PC-9 (cell line): ENCODE measurements at regions not wholly inside any gene's neighbourhood (a gene's known extent, or its start where the extent isn't known, plus 50 kb on each side); places are given as distances from the start of the nearest gene placed in this dataset.

ENCODE experiments used
- BruUV-seq: library from RNA; stranded (reverse); fragments of 400-500 nt; replicated peaks from 2 replicates; lab custom pipeline; 2021; lab: Mats Ljungman, UMichigan
- CTCF ChIA-PET: fragments of 300-600 bp; sonication (Branson Sonifier 250); formaldehyde crosslinking; loops from one replicate; lab custom pipeline; 2022; ENCODE audit warnings: antibody characterized with exemption; lab: Charles Lee
- POLR2A ChIA-PET: fragments of 300-600 bp; sonication (Branson Sonifier 250); formaldehyde crosslinking; loops from one replicate; lab custom pipeline; 2022; ENCODE audit warnings: antibody characterized with exemption; ENCODE audit not compliant: unreplicated experiment; lab: Charles Lee
- DNase-seq, 2 experiments: peaks; one replicate each; pipeline versions ENCODE4 v3.0.0 to v3.0.0-alpha.2; 2015 to 2022; ENCODE audit warnings: mixed read lengths in 1 of 2
- H2AFZ ChIP-seq: fragments of 200-600 bp; sonication (generic); 2 replicates; pipeline ENCODE4 v1.8.1; 2017; ENCODE audit warnings: antibody characterized with exemption
- H3F3A ChIP-seq: fragments of 200-600 bp; sonication (generic); 2 replicates; pipeline ENCODE4 v1.8.1; 2017; ENCODE audit warnings: antibody characterized with exemption, mild to moderate bottlenecking, low read depth; ENCODE audit not compliant: insufficient read depth
- H3K27ac ChIP-seq: fragments of 200-600 bp; sonication (generic); 2 replicates; pipeline ENCODE4 v1.6.1; 2016; ENCODE audit warnings: mixed run types
- H3K27me3 ChIP-seq: fragments of 200-600 bp; sonication (generic); 2 replicates; pipeline ENCODE4 v1.6.1; 2016; ENCODE audit warnings: low read depth, mixed run types; ENCODE audit not compliant: insufficient read depth
- H3K36me3 ChIP-seq: fragments of 200-600 bp; sonication (generic); 2 replicates; pipeline ENCODE4 v1.6.1; 2016; ENCODE audit warnings: low read depth, mixed run types
- H3K4me1 ChIP-seq: fragments of 200-600 bp; sonication (generic); replicated peaks from 2 replicates; pipeline ENCODE4 v1.6.1; 2016; ENCODE audit warnings: mixed run types; ENCODE audit not compliant: insufficient read depth
- H3K4me2 ChIP-seq: fragments of 200-600 bp; sonication (generic); 2 replicates; pipeline ENCODE4 v1.6.1; 2017; ENCODE audit warnings: mixed run types
- H3K4me3 ChIP-seq: fragments of 200-600 bp; sonication (generic); 2 replicates; pipeline ENCODE4 v1.6.1; 2016; ENCODE audit warnings: mixed run types
- H3K79me2 ChIP-seq: fragments of 200-600 bp; sonication (generic); 2 replicates; pipeline ENCODE4 v1.6.1; 2017; ENCODE audit warnings: low read depth, mixed run types
- H3K9me2 ChIP-seq: fragments of 200-600 bp; sonication (generic); 2 replicates; pipeline ENCODE4 v1.8.1; 2017; ENCODE audit warnings: mild to moderate bottlenecking; ENCODE audit not compliant: insufficient read depth
- H3K9me3 ChIP-seq: fragments of 200-600 bp; sonication (generic); 2 replicates; pipeline ENCODE4 v1.8.1; 2016; ENCODE audit warnings: low read depth; ENCODE audit not compliant: insufficient read depth
- H4K20me1 ChIP-seq: fragments of 200-600 bp; sonication (generic); 2 replicates; pipeline ENCODE4 v1.8.1; 2017; ENCODE audit not compliant: insufficient read depth
- EZH2 ChIP-seq: fragments of 200-600 bp; sonication (generic); IDR thresholded peaks from 2 replicates; pipeline ENCODE4 v1.8.0; 2017; ENCODE audit warnings: antibody characterized with exemption, low read depth
- intact Hi-C: fragments of 100-400 bp; cut with micrococcal nuclease; formaldehyde crosslinking; loops from one replicate; pipeline ENCODE4 v1.10.0; 2022; ENCODE audit not compliant: unreplicated experiment
- TF ChIP-seq, protein P1 (sequence below): fragments of 200-600 bp; sonication (generic); conservative IDR thresholded peaks from 2 replicates; pipeline ENCODE4 v1.6.1; 2017; ENCODE audit warnings: mixed run types, antibody characterized with exemption, mild to moderate bottlenecking, moderate library complexity

DNA sequence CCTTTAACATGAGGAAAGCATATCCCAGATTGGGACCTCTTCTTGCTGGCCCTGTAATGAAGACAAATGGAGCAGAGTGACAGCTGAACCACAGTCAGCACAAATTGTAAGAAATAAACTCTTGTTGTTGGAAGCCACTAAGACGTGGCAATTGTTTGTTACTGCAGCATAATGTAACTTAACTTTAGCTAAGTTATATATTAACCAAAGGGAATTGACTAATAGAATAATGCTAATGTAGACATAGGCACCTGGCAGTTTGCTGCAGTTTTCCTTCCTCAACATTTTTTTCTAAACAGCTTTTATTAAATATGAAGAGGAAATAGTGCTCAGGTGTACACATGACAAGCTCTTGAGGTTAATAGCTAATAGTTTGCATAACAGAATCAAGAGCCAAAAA, 300.7 kb upstream of the SLC30A5 start:
- H3K9me3 ChIP-seq = no peaks in the 10 kb centered on the region
- H3F3A ChIP-seq = no peaks in the 10 kb centered on the region
- no peaks in the 10 kb centered on the region for H3K4me1 ChIP-seq
- no peak overlapping the region for H3K4me3 ChIP-seq
- H3K79me2 ChIP-seq = no peaks in the 10 kb centered on the region
- no peak overlapping the region for H3K27ac ChIP-seq
- no peaks in the 10 kb centered on the region for H3K36me3 ChIP-seq
- TF ChIP-seq, protein P1, sequence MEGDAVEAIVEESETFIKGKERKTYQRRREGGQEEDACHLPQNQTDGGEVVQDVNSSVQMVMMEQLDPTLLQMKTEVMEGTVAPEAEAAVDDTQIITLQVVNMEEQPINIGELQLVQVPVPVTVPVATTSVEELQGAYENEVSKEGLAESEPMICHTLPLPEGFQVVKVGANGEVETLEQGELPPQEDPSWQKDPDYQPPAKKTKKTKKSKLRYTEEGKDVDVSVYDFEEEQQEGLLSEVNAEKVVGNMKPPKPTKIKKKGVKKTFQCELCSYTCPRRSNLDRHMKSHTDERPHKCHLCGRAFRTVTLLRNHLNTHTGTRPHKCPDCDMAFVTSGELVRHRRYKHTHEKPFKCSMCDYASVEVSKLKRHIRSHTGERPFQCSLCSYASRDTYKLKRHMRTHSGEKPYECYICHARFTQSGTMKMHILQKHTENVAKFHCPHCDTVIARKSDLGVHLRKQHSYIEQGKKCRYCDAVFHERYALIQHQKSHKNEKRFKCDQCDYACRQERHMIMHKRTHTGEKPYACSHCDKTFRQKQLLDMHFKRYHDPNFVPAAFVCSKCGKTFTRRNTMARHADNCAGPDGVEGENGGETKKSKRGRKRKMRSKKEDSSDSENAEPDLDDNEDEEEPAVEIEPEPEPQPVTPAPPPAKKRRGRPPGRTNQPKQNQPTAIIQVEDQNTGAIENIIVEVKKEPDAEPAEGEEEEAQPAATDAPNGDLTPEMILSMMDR = no peak
- TF ChIP-seq EZH2 = no peak
- H3K27me3 ChIP-seq = no peaks in the 10 kb centered on the region
- H2AFZ ChIP-seq = no peak overlapping the region
- no peak overlapping the region for H3K4me2 ChIP-seq
- no TSS peak for BruUV-seq
- no peaks in the 10 kb centered on the region for H3K9me2 ChIP-seq
- ChIA-PET CTCF (no interaction called here), POLR2A (no interaction called here)
- no peaks in the 10 kb centered on the region for H4K20me1 ChIP-seq
- no peak for DNase-seq
- intact Hi-C loops = no loop called here

DNA sequence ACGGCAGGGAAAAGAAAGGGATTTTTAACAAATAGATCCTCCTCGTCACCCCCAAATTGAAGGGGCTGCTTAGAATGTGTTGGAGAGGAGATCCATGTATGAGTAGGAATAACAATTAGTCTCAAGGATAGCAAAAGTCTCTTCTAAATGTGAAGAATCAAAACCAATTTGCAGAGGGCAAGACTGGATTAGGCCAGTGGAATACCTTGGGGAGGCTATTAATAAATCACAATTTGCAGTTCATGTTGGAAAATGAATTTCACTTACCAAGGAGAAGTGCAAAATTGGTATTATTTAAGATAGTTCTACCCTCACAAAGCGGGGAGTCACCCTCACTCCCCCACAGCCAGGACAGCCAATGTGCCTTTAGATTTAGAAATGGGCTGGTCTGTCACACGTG, 299.8 kb upstream of the SLC30A5 start:
- BruUV-seq = no TSS peak
- Histone ChIP-seq H3K4me3 (no peak overlapping the region), H2AFZ (no peak overlapping the region), H3F3A (no peaks in the 10 kb centered on the region), H3K27ac (no peak overlapping the region), H4K20me1 (no peaks in the 10 kb centered on the region), H3K79me2 (no peaks in the 10 kb centered on the region), H3K36me3 (no peaks in the 10 kb centered on the region), H3K27me3 (no peaks in the 10 kb centered on the region), H3K9me3 (no peaks in the 10 kb centered on the region), H3K4me2 (no peak overlapping the region), H3K9me2 (no peaks in the 10 kb centered on the region), H3K4me1 (no peaks in the 10 kb centered on the region)
- POLR2A ChIA-PET = no interaction called here
- TF ChIP-seq, protein P1 = no peak
- TF ChIP-seq EZH2 = no peak
- CTCF ChIA-PET = no interaction called here
- intact Hi-C loops = no loop called here
- no peak for DNase-seq

DNA sequence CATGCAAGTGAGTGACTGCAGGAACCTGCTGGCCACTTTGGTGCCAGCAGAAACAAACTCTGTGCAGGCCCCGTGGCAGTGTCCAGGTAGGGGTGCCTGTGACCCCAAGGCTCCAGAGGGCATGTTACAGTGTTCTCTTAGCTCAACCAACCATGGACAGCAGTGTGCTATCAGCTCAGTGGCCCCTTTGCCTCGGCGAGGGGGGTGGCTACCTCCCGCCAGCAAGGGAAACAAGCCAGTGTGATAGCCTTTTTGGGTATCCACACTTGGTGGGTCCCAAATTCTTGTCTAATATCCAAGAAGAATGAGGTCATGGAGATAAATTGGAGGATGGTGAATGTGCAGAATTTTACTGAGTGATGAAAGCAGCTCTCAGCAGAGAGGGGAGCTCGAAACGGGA, 298.6 kb upstream of the SLC30A5 start:
- H4K20me1 ChIP-seq = no peaks in the 10 kb centered on the region
- DNase-seq = no peak
- H3K36me3 ChIP-seq = no peaks in the 10 kb centered on the region
- intact Hi-C loops = no loop called here
- no peaks in the 10 kb centered on the region for H3K9me3 ChIP-seq
- POLR2A ChIA-PET = no interaction called here
- no peaks in the 10 kb centered on the region for H3F3A ChIP-seq
- H3K4me3 ChIP-seq = no peak overlapping the region
- no peak overlapping the region for H3K4me2 ChIP-seq
- H3K9me2 ChIP-seq = no peaks in the 10 kb centered on the region
- no peak overlapping the region for H2AFZ ChIP-seq
- CTCF ChIA-PET = no interaction called here
- BruUV-seq = no TSS peak
- no peaks in the 10 kb centered on the region for H3K79me2 ChIP-seq
- no peak overlapping the region for H3K27ac ChIP-seq
- no peak for TF ChIP-seq EZH2
- TF ChIP-seq, protein P1 = no peak
- no peaks in the 10 kb centered on the region for H3K4me1 ChIP-seq
- no peaks in the 10 kb centered on the region for H3K27me3 ChIP-seq
